IPS-20b (cell line): ENCODE measurements at regions not wholly inside any gene's neighbourhood (a gene's known extent, or its start where the extent isn't known, plus 50 kb on each side); places are given as distances from the start of the nearest gene placed in this dataset.
"Not testable (repeated sequence)": the region's sequence is repeated elsewhere in the genome, so short reads cannot be mapped to it uniquely, and the experiment has no call there.

ENCODE experiments used
- H3K27ac ChIP-seq: one replicate; pipeline ENCODE4 v1.5.1; 2013; ENCODE audit warnings: low read length
- H3K27me3 ChIP-seq: 2 replicates; pipeline ENCODE4 v1.6.1; 2013; ENCODE audit warnings: mild to moderate bottlenecking, low read length, inconsistent platforms; ENCODE audit not compliant: insufficient read depth
- H3K36me3 ChIP-seq: 2 replicates; pipeline ENCODE4 v1.6.1; 2013; ENCODE audit warnings: low read depth, mild to moderate bottlenecking, inconsistent platforms, low read length, moderate library complexity; ENCODE audit not compliant: insufficient read depth
- H3K4me1 ChIP-seq: 2 replicates; pipeline ENCODE4 v1.6.1; 2013; ENCODE audit warnings: mild to moderate bottlenecking, control low read depth, inconsistent platforms, low read length, moderate library complexity; ENCODE audit not compliant: insufficient read depth
- H3K4me3 ChIP-seq: 2 replicates; pipeline ENCODE4 v1.5.1; 2013; ENCODE audit warnings: mild to moderate bottlenecking, low read length, inconsistent platforms
- H3K9ac ChIP-seq: 2 replicates; pipeline ENCODE4 v1.6.1; 2013; ENCODE audit warnings: low read depth, mild to moderate bottlenecking, inconsistent platforms, low read length, moderate library complexity
- H3K9me3 ChIP-seq: 2 replicates; pipeline ENCODE4 v1.6.1; 2013; ENCODE audit warnings: mild to moderate bottlenecking, low read depth, low read length, inconsistent platforms; ENCODE audit not compliant: insufficient read depth

DNA sequence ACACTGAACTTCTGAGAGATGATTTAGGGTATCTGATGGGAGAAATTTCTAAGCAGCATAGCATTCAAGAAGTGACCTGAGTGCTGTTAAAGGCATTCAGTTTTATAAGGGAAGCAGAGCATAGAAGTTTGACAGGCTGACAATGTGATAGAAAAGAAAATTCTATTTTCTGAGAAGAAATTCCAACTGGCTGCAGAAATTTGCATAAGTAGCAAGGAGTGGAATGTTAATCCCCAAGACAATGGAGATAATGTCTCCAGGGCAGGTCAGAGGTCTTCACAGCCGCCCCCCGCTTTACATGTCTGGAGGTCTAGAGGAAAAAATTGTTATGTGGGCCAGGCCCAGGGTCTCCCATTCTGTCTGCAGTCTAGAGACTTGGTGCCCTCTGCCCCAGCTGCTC, 1361.8 kb upstream of the EYS start:
- no peak overlapping the region for H3K9ac ChIP-seq
- H3K36me3 ChIP-seq: no peaks in the 10 kb centered on the region
- H3K27me3 ChIP-seq: no peaks in the 10 kb centered on the region
- H3K9me3 ChIP-seq: no peaks in the 10 kb centered on the region; the same call in 1 of the 2 replicates
- H3K4me3 ChIP-seq: no peak overlapping the region
- no peak overlapping the region for H3K27ac ChIP-seq
- H3K4me1 ChIP-seq: no peaks in the 10 kb centered on the region

DNA sequence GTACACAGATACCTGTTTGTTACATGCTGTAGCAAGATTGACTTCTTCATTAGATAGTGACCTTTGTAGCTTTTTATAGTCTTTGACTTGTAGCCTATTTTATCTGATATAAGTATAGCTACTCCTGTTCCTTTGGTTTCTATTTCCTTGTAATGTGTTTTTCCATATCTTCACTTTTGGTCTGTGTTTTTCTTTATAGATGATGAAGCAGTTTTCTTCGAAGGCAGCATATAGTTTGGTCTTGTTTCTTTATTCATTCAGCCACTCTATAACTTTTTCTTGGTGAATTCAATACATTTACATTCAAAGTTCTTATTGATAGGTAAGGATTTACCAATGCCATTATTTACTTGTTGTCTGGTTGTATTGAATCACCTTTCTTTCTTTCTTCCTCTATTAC, 1357.3 kb upstream of the EYS start:
- Histone ChIP-seq H3K9me3 (no peaks in the 10 kb centered on the region), H3K9ac (no peak overlapping the region), H3K36me3 (no peaks in the 10 kb centered on the region), H3K4me1 (no peaks in the 10 kb centered on the region), H3K27ac (no peak overlapping the region), H3K4me3 (no peak overlapping the region), H3K27me3 (no peaks in the 10 kb centered on the region)

GRCh38 chr6:67047996-67048395, 1341.0 kb upstream of the EYS start:
- H3K27me3 ChIP-seq: no peaks in the 10 kb centered on the region
- no peaks in the 10 kb centered on the region for H3K4me1 ChIP-seq
- H3K9ac ChIP-seq: no peak overlapping the region
- H3K4me3 ChIP-seq: no peak overlapping the region
- no peak overlapping the region for H3K27ac ChIP-seq
- no peaks in the 10 kb centered on the region for H3K9me3 ChIP-seq
- no peaks in the 10 kb centered on the region for H3K36me3 ChIP-seq

GRCh38 chr6:67045076-67045475, 1338.0 kb upstream of the EYS start:
- no peak overlapping the region for H3K4me3 ChIP-seq
- no peak overlapping the region for H3K27ac ChIP-seq
- H3K4me1 ChIP-seq: no peaks in the 10 kb centered on the region

DNA sequence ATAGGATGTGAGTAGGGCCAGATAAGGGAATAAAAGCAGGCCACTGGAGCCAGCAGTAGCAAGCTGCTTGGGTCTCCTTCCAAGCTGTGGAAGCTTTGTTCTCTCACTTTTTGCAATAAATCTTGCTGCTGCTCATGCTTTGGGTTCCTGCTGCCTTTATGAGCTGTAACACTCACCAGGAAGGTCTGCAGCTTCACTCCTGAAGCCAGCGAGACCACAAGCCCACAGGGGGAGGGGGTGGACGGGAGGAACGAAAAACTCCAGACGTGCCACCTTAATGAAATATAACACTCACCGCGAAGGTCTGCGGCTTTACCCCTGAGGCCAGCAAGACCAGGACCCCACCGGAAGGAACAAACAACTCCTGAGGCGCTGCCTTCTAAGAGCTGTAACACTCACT, 1324.4 kb upstream of the EYS start:
- no peaks in the 10 kb centered on the region for H3K4me1 ChIP-seq
- H3K36me3 ChIP-seq: no peaks in the 10 kb centered on the region
- no peak overlapping the region for H3K4me3 ChIP-seq
- no peak overlapping the region for H3K27ac ChIP-seq
- H3K27me3 ChIP-seq: no peaks in the 10 kb centered on the region
- no peak overlapping the region for H3K9ac ChIP-seq
- no peaks in the 10 kb centered on the region for H3K9me3 ChIP-seq

More at GRCh38 chr6:67045076-67045475, 1338.0 kb upstream of the EYS start:
- Histone ChIP-seq H3K36me3 (no peaks in the 10 kb centered on the region), H3K27me3 (no peaks in the 10 kb centered on the region), H3K9me3 (no peaks in the 10 kb centered on the region), H3K9ac (no peak overlapping the region)

DNA sequence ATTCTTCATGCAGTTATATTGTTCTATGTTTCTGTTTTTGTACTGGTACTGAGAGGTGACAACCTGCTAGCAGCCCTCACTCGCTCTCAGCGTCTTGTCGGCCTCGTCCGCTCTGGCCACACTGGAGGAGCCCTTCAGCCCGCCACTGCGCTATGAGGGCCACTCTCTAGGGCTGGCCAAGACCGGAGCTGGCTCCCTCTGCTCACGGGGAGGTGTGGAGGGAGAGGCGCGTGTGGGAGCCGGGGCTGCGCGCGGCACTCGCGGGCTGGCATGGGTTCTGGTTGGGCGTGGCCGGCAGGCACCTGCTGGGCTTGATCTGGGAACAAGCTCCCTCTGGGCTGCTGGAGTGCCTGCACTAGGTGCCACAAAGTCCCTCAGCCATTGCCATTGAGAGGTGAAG, 1323.8 kb upstream of the EYS start:
- H3K4me3 ChIP-seq: no peak overlapping the region
- H3K4me1 ChIP-seq: no peaks in the 10 kb centered on the region

DNA sequence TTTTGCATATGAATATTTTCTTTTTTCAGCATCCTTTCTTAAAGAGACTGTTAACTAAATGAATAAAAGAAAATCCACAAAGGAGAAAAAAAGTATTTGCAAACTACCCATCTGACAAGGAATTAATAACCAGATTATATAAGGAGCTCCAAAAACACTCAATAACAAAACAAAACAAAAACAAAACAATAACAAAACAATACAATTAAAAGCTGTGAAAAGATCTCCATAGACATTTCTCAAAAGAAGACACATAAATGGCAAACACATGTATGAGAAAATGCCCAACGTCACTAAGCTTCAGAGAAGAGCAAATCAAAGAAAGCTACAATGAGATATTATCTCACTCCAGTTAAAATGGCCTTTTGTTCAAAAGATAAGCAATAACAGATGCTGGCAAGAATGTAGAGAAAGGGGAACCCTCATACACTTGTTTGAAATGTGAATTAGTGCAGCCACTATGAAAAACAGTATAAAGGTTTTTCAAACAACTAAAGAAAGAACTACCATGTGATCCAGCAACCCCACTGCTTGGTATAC, 1310.0 kb upstream of the EYS start:
- no peaks in the 10 kb centered on the region for H3K27me3 ChIP-seq
- H3K9ac ChIP-seq: no peak overlapping the region
- H3K4me3 ChIP-seq: no peak overlapping the region
- no peaks in the 10 kb centered on the region for H3K9me3 ChIP-seq
- H3K4me1 ChIP-seq: no peaks in the 10 kb centered on the region
- H3K27ac ChIP-seq: no peak overlapping the region
- no peaks in the 10 kb centered on the region for H3K36me3 ChIP-seq

More for the DNA sequence above, 1323.8 kb upstream of the EYS start:
- no peak overlapping the region for H3K27ac ChIP-seq
- no peak overlapping the region for H3K9ac ChIP-seq
- no peaks in the 10 kb centered on the region for H3K9me3 ChIP-seq
- no peaks in the 10 kb centered on the region for H3K27me3 ChIP-seq
- no peaks in the 10 kb centered on the region for H3K36me3 ChIP-seq

DNA sequence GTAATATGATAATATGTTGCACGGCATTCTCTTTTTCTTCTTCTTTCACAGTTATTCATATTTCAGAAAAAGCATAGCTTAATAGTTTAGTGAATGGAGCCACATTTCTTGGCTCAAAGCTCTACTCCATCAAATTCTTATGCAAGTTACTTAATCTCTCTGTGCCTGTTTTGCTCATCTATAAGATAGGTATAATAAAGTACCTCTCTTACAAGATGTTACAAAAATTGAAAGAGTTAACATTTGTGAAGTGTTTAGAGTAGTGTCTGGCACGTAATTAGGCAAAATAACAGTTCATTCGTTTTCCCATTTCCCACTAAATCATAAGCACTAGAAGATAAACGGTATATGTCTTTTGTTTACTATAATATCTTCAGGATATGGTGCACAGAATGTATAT, 1304.4 kb upstream of the EYS start:
- H3K4me1 ChIP-seq: no peaks in the 10 kb centered on the region
- no peak overlapping the region for H3K4me3 ChIP-seq
- H3K27ac ChIP-seq: no peak overlapping the region
- no peaks in the 10 kb centered on the region for H3K9me3 ChIP-seq
- H3K9ac ChIP-seq: no peak overlapping the region
- H3K36me3 ChIP-seq: no peaks in the 10 kb centered on the region
- no peaks in the 10 kb centered on the region for H3K27me3 ChIP-seq

DNA sequence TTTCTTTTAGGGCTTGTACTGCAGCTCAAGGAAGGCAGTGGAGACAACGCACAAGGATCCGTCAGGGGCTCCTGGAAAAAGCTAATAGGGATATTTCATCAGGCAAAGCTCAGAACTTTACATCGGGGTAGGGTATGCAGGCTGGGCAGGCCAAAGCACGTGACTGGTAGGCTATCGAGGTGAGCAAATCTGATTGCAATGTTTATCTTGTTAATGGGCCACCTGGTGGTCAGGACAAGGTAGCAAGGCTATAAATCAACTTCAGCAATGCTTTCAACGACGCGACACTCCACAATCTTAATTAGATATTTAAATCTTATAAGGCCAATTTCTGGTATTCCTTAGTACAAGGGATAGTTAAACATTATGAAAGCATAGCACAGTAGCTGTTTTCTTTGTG, 1302.8 kb upstream of the EYS start:
- Histone ChIP-seq H3K9me3 (no peaks in the 10 kb centered on the region), H3K4me3 (no peak overlapping the region), H3K27ac (no peak overlapping the region), H3K4me1 (no peaks in the 10 kb centered on the region), H3K36me3 (no peaks in the 10 kb centered on the region), H3K9ac (no peak overlapping the region), H3K27me3 (no peaks in the 10 kb centered on the region)

DNA sequence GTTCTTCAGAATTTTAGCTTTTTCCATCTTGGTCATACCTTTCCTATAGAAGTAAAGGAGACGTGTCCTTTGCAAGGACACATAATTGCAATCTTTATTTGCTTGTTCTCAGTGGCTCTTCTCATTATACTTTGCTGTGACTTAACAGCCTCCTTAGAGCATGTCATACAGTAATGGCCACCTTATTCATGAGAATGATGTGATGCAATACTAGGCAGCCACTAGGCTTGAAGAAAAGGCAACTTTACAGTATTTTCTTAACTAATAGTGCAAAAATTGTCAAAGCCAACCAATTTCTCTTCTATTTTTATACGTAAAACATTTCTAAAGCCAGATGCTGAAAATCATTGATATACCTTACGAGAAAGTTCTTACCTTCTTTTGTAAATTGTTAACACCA, 1296.8 kb upstream of the EYS start:
- Histone ChIP-seq H3K4me1 (no peaks in the 10 kb centered on the region), H3K9ac (no peak overlapping the region), H3K36me3 (no peaks in the 10 kb centered on the region), H3K27me3 (no peaks in the 10 kb centered on the region), H3K9me3 (no peaks in the 10 kb centered on the region), H3K27ac (no peak overlapping the region), H3K4me3 (no peak overlapping the region)

DNA sequence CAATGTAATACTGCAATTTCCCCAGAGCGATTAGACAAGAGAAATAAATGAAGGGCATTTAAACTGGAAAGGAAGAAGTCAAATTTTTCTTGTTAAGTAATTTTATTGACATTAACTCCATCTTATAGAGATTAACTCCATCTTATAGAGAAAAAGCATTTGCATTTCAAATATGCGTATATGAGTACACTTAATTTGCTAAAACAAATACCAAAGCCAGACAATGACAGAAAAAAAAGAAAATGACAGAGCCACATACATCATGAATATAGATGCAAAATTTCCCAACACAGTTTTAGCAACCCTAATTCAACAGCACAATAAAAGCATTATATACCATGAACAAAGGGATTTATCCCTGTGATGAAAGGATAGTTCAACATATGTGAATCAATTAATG, 1293.1 kb upstream of the EYS start:
- no peak overlapping the region for H3K9ac ChIP-seq
- H3K36me3 ChIP-seq: no peaks in the 10 kb centered on the region
- no peaks in the 10 kb centered on the region for H3K27me3 ChIP-seq
- no peaks in the 10 kb centered on the region for H3K9me3 ChIP-seq
- no peak overlapping the region for H3K4me3 ChIP-seq
- no peaks in the 10 kb centered on the region for H3K4me1 ChIP-seq
- H3K27ac ChIP-seq: no peak overlapping the region

- H3K36me3 ChIP-seq, H3K9ac ChIP-seq, H3K9me3 ChIP-seq, H3K27ac ChIP-seq, H3K4me3 ChIP-seq, H3K4me1 ChIP-seq, H3K27me3 ChIP-seq: not testable (repeated sequence)
Observed at GRCh38 chr6:66997579-66997978, 1290.6 kb upstream of the EYS start.

DNA sequence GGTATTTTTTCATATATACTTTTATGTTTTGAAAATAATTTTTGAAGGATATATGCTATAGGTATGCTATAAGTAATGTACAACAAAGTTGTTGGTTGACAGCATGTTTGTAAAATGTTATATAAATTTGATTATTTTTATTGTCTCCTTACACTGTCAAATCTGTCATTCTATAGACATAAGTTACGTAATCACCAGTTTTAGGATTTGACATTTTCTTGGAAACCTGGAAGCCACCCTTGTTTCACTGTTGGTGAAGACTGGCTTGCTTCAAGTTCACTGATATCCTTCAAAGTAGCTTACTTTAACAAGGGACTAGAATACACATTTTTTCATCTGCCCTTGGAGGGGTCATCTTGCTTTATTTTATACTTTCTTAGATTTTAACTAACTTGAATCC, 1288.6 kb upstream of the EYS start:
- H3K4me1 ChIP-seq: no peaks in the 10 kb centered on the region
- no peak overlapping the region for H3K27ac ChIP-seq
- no peak overlapping the region for H3K4me3 ChIP-seq
- H3K9ac ChIP-seq: no peak overlapping the region
- peaks cover 8% of the 10 kb centered on the region for H3K9me3 ChIP-seq
- H3K27me3 ChIP-seq: no peaks in the 10 kb centered on the region
- no peaks in the 10 kb centered on the region for H3K36me3 ChIP-seq
